ENCODE measurements at regions not wholly inside any gene's neighbourhood (a gene's known extent, or its start where the extent isn't known, plus 50 kb on each side); places are given as distances from the start of the nearest gene placed in this dataset.

DNA sequence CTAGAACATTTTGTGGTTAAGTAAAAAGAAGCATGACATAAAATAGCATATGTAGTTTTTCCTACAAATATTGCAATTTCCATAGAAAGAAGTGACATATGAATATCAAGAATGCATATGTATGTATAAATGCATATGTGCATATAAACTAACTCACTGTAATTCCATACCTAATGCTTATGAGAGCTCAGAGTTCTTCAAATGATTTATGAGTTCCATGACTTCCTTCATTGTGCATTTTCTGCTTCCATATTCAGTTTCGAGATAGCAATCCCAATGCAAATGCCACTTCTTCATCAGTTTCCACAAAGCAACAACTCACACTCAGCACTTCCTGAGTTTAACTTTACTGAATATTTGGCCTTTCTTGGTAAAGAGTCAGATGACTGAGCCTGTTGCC lies 1744.3 kb upstream of the MIR17HG start:
- Histone ChIP-seq H3K9me3 (ENCODE audit: low read depth, low read length) (peaks cover 3% of the 10 kb centered on the region), H3K4me3 (ENCODE audit: insufficient read depth, low read length) (no peak overlapping the region), H2AFZ (ENCODE audit: low read length) (no peak overlapping the region), H3K79me2 (ENCODE audit: insufficient read depth, low read length) (no peaks in the 10 kb centered on the region), H3K4me2 (ENCODE audit: insufficient read depth, low read length) (no peak overlapping the region), H3K4me1 (ENCODE audit: insufficient read depth, low read length) (no peaks in the 10 kb centered on the region), H4K20me1 (ENCODE audit: insufficient read depth, low read length) (no peaks in the 10 kb centered on the region), H3K36me3 (ENCODE audit: insufficient read depth, low read length) (no peaks in the 10 kb centered on the region), H3K27me3 (ENCODE audit: insufficient read depth, low read length) (no peaks in the 10 kb centered on the region), H3K27ac (ENCODE audit: low read depth, low read length) (no peak overlapping the region)
- TF ChIP-seq, protein P1, sequence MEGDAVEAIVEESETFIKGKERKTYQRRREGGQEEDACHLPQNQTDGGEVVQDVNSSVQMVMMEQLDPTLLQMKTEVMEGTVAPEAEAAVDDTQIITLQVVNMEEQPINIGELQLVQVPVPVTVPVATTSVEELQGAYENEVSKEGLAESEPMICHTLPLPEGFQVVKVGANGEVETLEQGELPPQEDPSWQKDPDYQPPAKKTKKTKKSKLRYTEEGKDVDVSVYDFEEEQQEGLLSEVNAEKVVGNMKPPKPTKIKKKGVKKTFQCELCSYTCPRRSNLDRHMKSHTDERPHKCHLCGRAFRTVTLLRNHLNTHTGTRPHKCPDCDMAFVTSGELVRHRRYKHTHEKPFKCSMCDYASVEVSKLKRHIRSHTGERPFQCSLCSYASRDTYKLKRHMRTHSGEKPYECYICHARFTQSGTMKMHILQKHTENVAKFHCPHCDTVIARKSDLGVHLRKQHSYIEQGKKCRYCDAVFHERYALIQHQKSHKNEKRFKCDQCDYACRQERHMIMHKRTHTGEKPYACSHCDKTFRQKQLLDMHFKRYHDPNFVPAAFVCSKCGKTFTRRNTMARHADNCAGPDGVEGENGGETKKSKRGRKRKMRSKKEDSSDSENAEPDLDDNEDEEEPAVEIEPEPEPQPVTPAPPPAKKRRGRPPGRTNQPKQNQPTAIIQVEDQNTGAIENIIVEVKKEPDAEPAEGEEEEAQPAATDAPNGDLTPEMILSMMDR (IDR thresholded peaks at IDR 0.05; ENCODE audit: extremely low read depth, low read depth, low read length) = no peak
- DNase-seq (ENCODE audit: insufficient read length, low spot score, missing footprints) = no peak

DNA sequence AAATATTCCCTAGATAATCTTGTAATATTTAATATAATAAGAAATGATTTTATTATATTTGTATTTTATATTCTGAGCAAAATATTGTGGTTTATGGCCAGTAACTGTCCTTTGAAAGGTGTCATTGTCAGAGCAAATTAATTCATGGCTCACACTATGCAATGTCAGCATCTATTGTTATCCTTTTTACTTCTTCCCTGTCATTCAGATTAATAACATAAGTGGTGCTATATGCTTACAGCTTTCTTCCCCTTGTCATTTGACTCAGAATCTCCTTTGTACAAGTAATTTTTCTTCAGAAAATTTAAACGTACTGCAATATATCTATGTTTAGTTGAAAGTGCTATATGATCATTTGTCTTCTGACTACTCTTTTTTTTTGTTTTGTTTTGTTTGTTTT lies 1738.2 kb upstream of the MIR17HG start:
- Histone ChIP-seq H3K4me3 (ENCODE audit: insufficient read depth, low read length) (no peak overlapping the region), H3K36me3 (ENCODE audit: insufficient read depth, low read length) (no peaks in the 10 kb centered on the region), H4K20me1 (ENCODE audit: insufficient read depth, low read length) (no peaks in the 10 kb centered on the region), H3K9me3 (ENCODE audit: low read depth, low read length) (no peaks in the 10 kb centered on the region), H3K4me1 (ENCODE audit: insufficient read depth, low read length) (no peaks in the 10 kb centered on the region), H3K79me2 (ENCODE audit: insufficient read depth, low read length) (no peaks in the 10 kb centered on the region), H2AFZ (ENCODE audit: low read length) (no peak overlapping the region), H3K27ac (ENCODE audit: low read depth, low read length) (no peak overlapping the region), H3K4me2 (ENCODE audit: insufficient read depth, low read length) (no peak overlapping the region), H3K27me3 (ENCODE audit: insufficient read depth, low read length) (no peaks in the 10 kb centered on the region)
- TF ChIP-seq, protein P1 (IDR thresholded peaks at IDR 0.05; ENCODE audit: extremely low read depth, low read depth, low read length) = no peak
- DNase-seq (ENCODE audit: insufficient read length, low spot score, missing footprints) = no peak

DNA sequence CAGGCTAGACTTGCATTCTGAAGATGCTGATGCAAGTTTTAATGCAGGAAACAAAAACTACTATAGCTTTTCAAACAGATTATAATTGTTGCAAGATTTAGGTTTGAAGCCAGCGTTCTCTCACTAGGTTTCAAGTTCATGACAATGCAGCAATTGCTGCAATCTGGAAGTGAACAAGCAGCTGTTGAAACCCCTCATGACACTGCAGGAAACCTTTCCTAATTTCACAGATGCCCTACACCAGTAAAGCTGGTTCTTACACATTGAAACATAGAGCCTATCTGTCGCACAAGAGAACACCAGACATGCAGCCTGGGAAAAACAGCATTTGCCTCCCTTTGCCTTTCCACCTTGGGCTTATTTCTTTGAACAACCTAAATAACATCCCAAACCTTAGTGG lies 1737.2 kb upstream of the MIR17HG start:
- H2AFZ ChIP-seq (ENCODE audit: low read length) = no peak overlapping the region
- DNase-seq (ENCODE audit: insufficient read length, low spot score, missing footprints) = no peak
- H3K27ac ChIP-seq (ENCODE audit: low read depth, low read length) = no peak overlapping the region
- no peaks in the 10 kb centered on the region for H3K36me3 ChIP-seq (ENCODE audit: insufficient read depth, low read length)
- no peaks in the 10 kb centered on the region for H3K4me1 ChIP-seq (ENCODE audit: insufficient read depth, low read length)
- no peaks in the 10 kb centered on the region for H4K20me1 ChIP-seq (ENCODE audit: insufficient read depth, low read length)
- H3K9me3 ChIP-seq (ENCODE audit: low read depth, low read length) = no peaks in the 10 kb centered on the region
- no peak overlapping the region for H3K4me2 ChIP-seq (ENCODE audit: insufficient read depth, low read length)
- H3K27me3 ChIP-seq (ENCODE audit: insufficient read depth, low read length) = no peaks in the 10 kb centered on the region
- TF ChIP-seq, protein P1 (IDR thresholded peaks at IDR 0.05; ENCODE audit: extremely low read depth, low read depth, low read length) = no peak
- no peak overlapping the region for H3K4me3 ChIP-seq (ENCODE audit: insufficient read depth, low read length)
- no peaks in the 10 kb centered on the region for H3K79me2 ChIP-seq (ENCODE audit: insufficient read depth, low read length)

DNA sequence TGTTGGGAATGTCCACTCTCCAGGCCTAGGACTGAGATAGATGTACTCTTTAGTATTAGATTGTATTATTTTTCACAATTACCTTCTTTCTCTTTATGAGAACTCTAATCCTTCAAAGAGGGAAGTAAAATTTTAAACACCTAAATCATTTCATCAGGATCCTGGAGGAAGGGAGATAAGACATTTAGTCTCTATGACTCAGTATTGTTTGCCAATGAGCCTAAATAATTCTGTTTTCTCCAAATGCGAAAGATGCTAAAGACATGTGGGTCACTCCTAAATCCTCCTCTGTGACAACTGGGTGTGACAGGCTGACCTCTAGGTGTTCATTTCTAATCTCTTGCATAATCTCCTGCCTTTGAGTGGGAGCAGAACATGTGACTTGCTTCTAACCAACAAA lies 1736.6 kb upstream of the MIR17HG start:
- no peaks in the 10 kb centered on the region for H3K36me3 ChIP-seq (ENCODE audit: insufficient read depth, low read length)
- no peak overlapping the region for H2AFZ ChIP-seq (ENCODE audit: low read length)
- no peak overlapping the region for H3K27ac ChIP-seq (ENCODE audit: low read depth, low read length)
- H3K4me2 ChIP-seq (ENCODE audit: insufficient read depth, low read length) = no peak overlapping the region
- H3K79me2 ChIP-seq (ENCODE audit: insufficient read depth, low read length) = no peaks in the 10 kb centered on the region
- no peak overlapping the region for H3K4me3 ChIP-seq (ENCODE audit: insufficient read depth, low read length)
- no peak for DNase-seq (ENCODE audit: insufficient read length, low spot score, missing footprints)
- H3K27me3 ChIP-seq (ENCODE audit: insufficient read depth, low read length) = no peaks in the 10 kb centered on the region
- H3K4me1 ChIP-seq (ENCODE audit: insufficient read depth, low read length) = no peaks in the 10 kb centered on the region
- no peaks in the 10 kb centered on the region for H4K20me1 ChIP-seq (ENCODE audit: insufficient read depth, low read length)
- TF ChIP-seq, protein P1 (IDR thresholded peaks at IDR 0.05; ENCODE audit: extremely low read depth, low read depth, low read length) = no peak
- H3K9me3 ChIP-seq (ENCODE audit: low read depth, low read length) = no peaks in the 10 kb centered on the region

All from osteoblast (primary cell).